HEK293 (cell line): ENCODE measurements at regions not wholly inside any gene's neighbourhood (a gene's known extent, or its start where the extent isn't known, plus 50 kb on each side); places are given as distances from the start of the nearest gene placed in this dataset.

Source experiments
- KLF10 ChIP-seq: fragments of 450-650 bp; IDR thresholded peaks from 2 replicates; pipeline ENCODE4 v1.5.1; 2018; ENCODE audit warnings: missing biosample characterization, mild to moderate bottlenecking, missing genetic modification characterization
- TF ChIP-seq, protein P1 (sequence below): fragments of 450-650 bp; formaldehyde crosslinking; IDR thresholded peaks from 2 replicates; pipeline ENCODE4 v1.5.1; 2016; ENCODE audit warnings: missing biosample characterization, missing genetic modification characterization

DNA sequence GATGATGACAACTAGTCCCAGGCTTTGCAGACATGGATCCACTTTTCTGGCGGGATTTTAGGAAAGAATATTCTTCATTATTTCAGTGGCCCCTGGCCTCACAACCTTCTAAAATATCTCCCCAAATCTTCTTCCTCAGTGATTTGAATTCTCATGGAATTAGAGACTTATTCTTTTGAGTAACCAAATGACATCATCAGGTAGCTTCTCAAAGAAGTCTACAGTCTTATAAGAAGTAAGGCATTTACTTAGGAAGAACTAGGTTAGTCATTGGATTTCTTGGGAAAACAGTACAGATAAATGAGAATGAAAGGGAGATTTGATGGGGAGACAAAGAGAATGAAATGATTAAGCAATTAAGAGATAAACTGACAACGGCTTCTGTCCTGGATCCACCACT lies 201.1 kb upstream of the PROX1 start:
- TF ChIP-seq, protein P1, sequence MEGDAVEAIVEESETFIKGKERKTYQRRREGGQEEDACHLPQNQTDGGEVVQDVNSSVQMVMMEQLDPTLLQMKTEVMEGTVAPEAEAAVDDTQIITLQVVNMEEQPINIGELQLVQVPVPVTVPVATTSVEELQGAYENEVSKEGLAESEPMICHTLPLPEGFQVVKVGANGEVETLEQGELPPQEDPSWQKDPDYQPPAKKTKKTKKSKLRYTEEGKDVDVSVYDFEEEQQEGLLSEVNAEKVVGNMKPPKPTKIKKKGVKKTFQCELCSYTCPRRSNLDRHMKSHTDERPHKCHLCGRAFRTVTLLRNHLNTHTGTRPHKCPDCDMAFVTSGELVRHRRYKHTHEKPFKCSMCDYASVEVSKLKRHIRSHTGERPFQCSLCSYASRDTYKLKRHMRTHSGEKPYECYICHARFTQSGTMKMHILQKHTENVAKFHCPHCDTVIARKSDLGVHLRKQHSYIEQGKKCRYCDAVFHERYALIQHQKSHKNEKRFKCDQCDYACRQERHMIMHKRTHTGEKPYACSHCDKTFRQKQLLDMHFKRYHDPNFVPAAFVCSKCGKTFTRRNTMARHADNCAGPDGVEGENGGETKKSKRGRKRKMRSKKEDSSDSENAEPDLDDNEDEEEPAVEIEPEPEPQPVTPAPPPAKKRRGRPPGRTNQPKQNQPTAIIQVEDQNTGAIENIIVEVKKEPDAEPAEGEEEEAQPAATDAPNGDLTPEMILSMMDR = no peak
- no peak for TF ChIP-seq KLF10
